ENCODE measurements at regions not wholly inside any gene's neighbourhood (a gene's known extent, or its start where the extent isn't known, plus 50 kb on each side); places are given as distances from the start of the nearest gene placed in this dataset.
A peak's percentile ranks its signal among the peaks of the same experiment; 100 is the strongest.
"Not testable (repeated sequence)": the region's sequence is repeated elsewhere in the genome, so short reads cannot be mapped to it uniquely, and the experiment has no call there.

GRCh38 chr13:64579331-64579730 lies 2650.8 kb downstream of the PCDH9 start:
- TF ChIP-seq, protein P1, sequence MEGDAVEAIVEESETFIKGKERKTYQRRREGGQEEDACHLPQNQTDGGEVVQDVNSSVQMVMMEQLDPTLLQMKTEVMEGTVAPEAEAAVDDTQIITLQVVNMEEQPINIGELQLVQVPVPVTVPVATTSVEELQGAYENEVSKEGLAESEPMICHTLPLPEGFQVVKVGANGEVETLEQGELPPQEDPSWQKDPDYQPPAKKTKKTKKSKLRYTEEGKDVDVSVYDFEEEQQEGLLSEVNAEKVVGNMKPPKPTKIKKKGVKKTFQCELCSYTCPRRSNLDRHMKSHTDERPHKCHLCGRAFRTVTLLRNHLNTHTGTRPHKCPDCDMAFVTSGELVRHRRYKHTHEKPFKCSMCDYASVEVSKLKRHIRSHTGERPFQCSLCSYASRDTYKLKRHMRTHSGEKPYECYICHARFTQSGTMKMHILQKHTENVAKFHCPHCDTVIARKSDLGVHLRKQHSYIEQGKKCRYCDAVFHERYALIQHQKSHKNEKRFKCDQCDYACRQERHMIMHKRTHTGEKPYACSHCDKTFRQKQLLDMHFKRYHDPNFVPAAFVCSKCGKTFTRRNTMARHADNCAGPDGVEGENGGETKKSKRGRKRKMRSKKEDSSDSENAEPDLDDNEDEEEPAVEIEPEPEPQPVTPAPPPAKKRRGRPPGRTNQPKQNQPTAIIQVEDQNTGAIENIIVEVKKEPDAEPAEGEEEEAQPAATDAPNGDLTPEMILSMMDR (IDR thresholded peaks at IDR 0.05; ENCODE audit: insufficient read depth, low read depth, low read length, missing control alignments) = no peak

GRCh38 chr13:64568748-64569147 lies 2661.4 kb downstream of the PCDH9 start:
- no peak for DNase-seq (ENCODE audit: low read depth)
- no peak overlapping the region for H3K4me3 ChIP-seq (ENCODE audit: low read length)
- TF ChIP-seq, protein P1 (IDR thresholded peaks at IDR 0.05; ENCODE audit: insufficient read depth, low read depth, low read length, missing control alignments) = no peak

More at GRCh38 chr13:64579331-64579730, 2650.8 kb downstream of the PCDH9 start:
- no peak overlapping the region for H3K4me3 ChIP-seq (ENCODE audit: low read length)
- DNase-seq (ENCODE audit: low read depth) = no peak

GRCh38 chr13:64558031-64558430 lies 2672.1 kb downstream of the PCDH9 start:
- not testable (repeated sequence) for DNase-seq (ENCODE audit: low read depth); H3K4me3 ChIP-seq (ENCODE audit: low read length)

DNA sequence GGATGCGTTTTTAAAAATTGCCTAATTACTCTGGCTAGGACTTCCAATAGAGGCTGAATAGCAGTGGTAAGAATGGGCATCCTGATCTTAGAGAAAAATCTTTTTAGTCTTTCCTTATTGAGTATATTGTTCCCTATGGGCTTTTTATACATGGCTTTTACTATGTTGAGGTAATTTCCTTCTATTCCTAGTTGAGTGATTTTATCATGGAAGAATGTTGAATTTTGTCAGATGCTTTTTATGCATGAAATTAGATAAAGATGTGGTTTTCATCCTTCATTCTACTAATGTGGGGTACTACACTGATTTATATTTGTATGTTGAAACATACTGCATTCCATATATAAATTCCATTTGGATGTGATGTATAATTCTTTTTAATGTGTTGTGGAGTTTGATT lies 2673.8 kb downstream of the PCDH9 start:
- no peak overlapping the region for H3K4me3 ChIP-seq (ENCODE audit: low read length)
- no peak for DNase-seq (ENCODE audit: low read depth)
- TF ChIP-seq, protein P1 (IDR thresholded peaks at IDR 0.05; ENCODE audit: insufficient read depth, low read depth, low read length, missing control alignments) = no peak

GRCh38 chr13:64553411-64554129 lies 2676.6 kb downstream of the PCDH9 start:
- DNase-seq (ENCODE audit: low read depth) = peak; percentile 66
- TF ChIP-seq, protein P1 (IDR thresholded peaks at IDR 0.05; ENCODE audit: insufficient read depth, low read depth, low read length, missing control alignments) = no peak

GRCh38 chr13:64551755-64552154 lies 2678.4 kb downstream of the PCDH9 start:
- no peak overlapping the region for H3K4me3 ChIP-seq (ENCODE audit: low read length)
- peak; percentile 96 for DNase-seq (ENCODE audit: low read depth)
- TF ChIP-seq, protein P1 (IDR thresholded peaks at IDR 0.05; ENCODE audit: insufficient read depth, low read depth, low read length, missing control alignments) = no peak

More at GRCh38 chr13:64553411-64554129, 2676.6 kb downstream of the PCDH9 start:
- no peak overlapping the region for H3K4me3 ChIP-seq (ENCODE audit: low read length)

GRCh38 chr13:64546371-64546770 lies 2683.8 kb downstream of the PCDH9 start:
- DNase-seq (ENCODE audit: low read depth) = peak; percentile 70
- TF ChIP-seq, protein P1 (IDR thresholded peaks at IDR 0.05; ENCODE audit: insufficient read depth, low read depth, low read length, missing control alignments) = no peak

More at GRCh38 chr13:64546371-64546770, 2683.8 kb downstream of the PCDH9 start:
- no peak overlapping the region for H3K4me3 ChIP-seq (ENCODE audit: low read length)

All from epithelial cell of esophagus (primary cell).